ENCODE measurements at regions not wholly inside any gene's neighbourhood (a gene's known extent, or its start where the extent isn't known, plus 50 kb on each side); places are given as distances from the start of the nearest gene placed in this dataset.

DNA sequence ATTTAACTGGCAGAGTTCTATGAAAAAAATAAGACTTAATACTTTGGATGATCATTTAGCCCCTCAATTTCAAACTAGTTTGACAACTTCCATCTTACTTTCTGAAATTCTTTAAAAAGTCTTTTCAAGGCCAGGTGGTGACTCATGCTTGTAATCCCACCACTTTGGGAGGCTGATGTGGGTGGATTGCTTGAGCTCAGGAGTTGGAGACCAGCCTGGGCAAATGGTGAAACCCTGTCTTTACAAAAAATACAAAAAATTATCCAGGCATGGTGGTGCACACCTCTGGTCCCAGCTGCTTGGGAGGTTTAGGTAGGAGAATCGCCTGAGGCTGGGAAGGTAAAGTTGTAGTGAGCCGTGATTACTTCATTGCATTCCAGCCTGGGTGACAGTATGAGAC lies 154.4 kb downstream of the TANC2 start:
- in situ Hi-C loops (cut with MboI; ENCODE audit: low pct_unique_long_range_greater_than_20kb, low sequenced_read_pairs): no loop called here
- no peak for DNase-seq

DNA sequence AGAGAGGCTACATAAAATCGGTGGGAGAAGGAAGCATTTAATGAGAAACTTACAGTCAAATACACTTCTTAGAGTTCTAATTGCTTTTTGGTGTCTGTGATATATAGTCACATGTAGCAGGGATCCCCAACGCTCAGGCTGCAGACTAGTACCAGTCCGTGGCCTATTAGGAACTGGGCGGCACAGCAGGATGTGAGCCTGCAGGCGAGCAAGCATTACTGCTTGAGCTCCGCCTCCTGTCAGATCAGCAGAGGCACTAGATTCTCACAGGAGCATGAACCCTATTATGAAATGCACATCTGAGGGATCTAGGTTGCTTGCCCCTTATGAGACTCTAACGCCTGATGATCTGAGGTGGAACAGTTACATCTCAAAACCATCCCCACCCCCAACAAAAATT lies 158.5 kb downstream of the TANC2 start:
- in situ Hi-C loops (cut with MboI; ENCODE audit: low pct_unique_long_range_greater_than_20kb, low sequenced_read_pairs): no loop called here
- no peak for DNase-seq

DNA sequence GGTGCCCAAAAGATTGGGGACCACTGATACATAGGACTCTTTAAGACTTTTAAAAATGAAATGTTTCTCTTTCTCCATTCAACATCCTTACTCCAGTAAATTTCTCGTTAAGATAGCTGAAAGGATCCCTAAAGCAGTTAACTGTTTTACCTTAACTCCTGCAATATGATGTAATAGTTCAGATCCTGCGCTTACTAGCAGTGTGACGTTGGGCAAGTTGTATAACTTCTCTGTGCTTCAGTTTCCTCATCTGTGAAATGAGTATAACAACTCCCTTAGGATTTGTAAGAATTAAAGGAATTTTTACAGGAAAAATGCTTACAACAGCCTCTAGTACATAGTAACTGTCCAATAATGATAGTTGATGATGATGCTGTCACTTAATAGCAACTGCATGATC lies 158.9 kb downstream of the TANC2 start:
- in situ Hi-C loops (cut with MboI; ENCODE audit: low pct_unique_long_range_greater_than_20kb, low sequenced_read_pairs): no loop called here
- DNase-seq: no peak

DNA sequence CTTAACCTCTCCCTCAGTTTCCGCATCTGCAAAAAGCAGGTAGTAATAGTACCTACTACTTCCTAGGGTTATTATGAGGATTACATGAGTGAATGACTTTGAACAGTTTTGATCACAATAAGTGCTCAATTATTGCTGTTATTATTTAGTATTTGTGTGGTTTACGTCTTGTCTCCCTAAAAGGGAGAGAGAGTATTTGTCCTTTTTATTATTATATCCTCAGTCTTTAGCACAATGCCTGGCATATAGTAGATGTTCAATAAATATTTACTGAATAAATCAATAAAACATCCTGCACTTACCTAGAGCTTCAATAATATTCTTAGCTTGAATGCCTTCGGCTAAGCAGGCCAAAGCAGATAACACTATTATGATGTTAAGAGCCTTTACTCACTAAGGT lies 160.0 kb downstream of the TANC2 start:
- in situ Hi-C loops (cut with MboI; ENCODE audit: low pct_unique_long_range_greater_than_20kb, low sequenced_read_pairs): no loop called here
- DNase-seq: no peak

DNA sequence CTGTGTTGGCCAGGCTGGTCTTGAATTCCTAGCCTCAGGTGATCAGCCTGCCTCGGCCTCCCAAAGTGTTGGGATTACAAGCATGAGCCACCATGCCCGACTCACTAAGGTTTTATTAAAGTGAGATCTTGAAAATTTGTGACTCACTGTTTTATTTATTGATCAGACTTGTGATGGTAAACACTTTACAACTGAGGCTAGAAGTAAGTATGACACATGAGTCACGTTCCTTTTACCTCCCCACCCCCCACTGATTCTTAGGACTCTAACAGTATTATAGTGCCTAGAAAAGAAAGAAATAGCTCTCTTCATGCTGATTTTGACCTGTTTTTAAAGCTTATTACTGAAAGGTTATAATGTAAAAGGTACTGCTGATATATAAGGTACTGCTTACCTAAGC lies 160.6 kb downstream of the TANC2 start:
- in situ Hi-C loops (cut with MboI; ENCODE audit: low pct_unique_long_range_greater_than_20kb, low sequenced_read_pairs): no loop called here
- DNase-seq: no peak

DNA sequence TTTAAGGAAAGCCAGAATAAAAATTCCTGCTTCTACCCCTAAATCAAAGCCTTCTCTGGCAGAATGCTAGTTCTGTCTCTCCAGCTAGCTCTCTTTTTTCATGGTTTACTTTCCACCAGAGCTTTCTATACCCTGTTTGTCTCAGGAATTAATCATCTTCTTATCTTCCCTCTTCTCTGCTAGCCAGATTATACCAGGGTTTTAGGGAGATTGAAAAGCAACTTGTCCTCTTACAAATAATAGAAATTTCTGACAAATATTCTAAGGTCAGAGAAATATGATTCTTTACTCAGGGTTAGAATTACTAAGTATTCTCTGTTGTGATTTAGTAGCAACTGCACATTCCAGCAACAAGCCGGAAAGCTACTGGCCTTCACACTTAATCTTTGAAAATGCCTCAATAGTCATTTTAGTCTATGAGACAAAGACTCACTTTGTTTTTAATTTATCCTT lies 166.4 kb downstream of the TANC2 start:
- in situ Hi-C loops (cut with MboI; ENCODE audit: low pct_unique_long_range_greater_than_20kb, low sequenced_read_pairs): no loop called here

DNA sequence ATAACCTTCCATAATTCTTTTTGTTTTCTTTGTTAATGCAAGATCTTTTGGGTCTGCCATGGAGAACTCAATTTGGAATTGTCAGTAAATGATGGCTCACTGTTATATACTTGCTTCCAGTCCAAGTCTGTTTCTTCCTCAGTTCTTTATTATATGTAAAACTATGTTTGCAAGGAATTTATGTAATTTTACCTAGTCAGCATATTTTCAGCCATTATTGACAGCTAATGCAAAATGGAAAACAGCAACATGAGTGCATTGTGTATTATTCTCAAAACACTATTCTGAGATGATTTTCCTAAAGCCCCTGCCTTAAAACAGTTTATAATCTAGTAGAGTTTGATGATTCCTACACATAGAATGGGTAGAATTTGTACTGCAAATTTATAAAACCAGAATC lies 167.5 kb downstream of the TANC2 start:
- in situ Hi-C loops (cut with MboI; ENCODE audit: low pct_unique_long_range_greater_than_20kb, low sequenced_read_pairs): no loop called here
- no peak for DNase-seq

More for the DNA sequence above, 166.4 kb downstream of the TANC2 start:
- DNase-seq: no peak

DNA sequence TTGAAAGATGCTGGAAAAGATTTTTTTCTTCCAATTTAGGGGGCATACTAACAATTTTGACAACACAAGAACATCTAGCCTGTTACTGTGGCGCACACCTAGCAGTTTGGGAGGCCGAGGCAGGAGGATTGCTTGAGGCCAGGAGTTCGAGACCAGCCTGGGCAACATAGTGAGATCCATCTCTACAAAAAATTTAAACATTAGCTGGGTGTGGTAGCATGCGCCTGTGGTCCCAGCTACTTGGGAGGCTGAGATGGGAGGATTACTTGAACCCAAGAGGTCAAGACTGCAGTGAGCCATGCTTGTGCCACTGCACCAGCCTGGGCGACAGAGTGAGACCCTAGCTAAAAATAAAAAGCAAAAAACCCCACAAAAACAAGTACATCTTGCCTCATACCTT lies 168.8 kb downstream of the TANC2 start:
- no peak for DNase-seq
- in situ Hi-C loops (cut with MboI; ENCODE audit: low pct_unique_long_range_greater_than_20kb, low sequenced_read_pairs): no loop called here

DNA sequence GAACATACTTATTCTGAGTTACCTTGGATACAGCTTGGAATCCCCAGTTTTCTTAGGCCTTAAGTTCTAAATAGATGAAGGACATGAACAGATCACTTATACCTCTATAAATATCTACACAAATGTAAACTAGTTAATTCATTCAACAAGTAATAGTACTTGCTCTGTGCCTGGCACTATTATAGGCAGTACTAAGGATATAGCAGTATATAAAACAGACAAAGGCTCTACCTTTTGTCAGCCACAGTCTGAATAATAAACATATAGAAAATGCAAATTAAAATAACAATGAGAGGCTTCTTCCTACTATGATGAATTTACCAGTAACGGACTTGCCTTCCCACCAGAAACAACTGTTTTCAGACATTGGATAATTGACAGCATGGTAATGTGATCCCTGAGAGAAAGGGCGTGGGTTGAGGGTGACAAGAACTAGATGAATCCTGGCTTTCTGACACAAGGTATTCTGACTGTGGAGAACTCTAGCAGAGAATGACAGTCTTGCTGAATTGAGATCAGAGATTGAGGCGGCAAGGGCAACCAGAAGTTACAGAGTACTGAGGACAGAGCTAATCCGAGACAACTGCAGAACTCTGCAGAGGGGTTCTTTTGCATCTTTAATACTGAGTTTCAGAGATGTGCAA lies 170.5 kb downstream of the TANC2 start:
- no peak for DNase-seq
- in situ Hi-C loops (cut with MboI; ENCODE audit: low pct_unique_long_range_greater_than_20kb, low sequenced_read_pairs): no loop called here

DNA sequence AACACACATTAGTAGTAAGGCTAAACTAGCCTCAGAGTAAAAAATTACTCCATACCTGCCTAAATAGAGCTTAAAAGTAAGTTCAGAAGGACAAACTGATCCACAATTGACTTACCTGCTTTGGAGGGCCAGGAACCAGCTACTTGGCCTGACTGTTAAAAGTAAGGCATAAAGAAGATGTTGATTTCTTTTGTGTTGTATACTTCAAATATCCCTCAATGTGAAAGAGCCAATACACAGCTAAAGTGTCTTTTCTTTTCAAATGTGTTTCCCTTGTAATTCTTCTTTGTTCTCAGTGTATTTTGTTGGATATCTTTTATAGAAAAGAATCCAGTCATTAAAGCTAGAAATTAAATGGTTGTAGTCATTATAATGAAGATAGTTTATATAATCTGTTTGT lies 171.1 kb downstream of the TANC2 start:
- DNase-seq: no peak
- in situ Hi-C loops (cut with MboI; ENCODE audit: low pct_unique_long_range_greater_than_20kb, low sequenced_read_pairs): no loop called here

DNA sequence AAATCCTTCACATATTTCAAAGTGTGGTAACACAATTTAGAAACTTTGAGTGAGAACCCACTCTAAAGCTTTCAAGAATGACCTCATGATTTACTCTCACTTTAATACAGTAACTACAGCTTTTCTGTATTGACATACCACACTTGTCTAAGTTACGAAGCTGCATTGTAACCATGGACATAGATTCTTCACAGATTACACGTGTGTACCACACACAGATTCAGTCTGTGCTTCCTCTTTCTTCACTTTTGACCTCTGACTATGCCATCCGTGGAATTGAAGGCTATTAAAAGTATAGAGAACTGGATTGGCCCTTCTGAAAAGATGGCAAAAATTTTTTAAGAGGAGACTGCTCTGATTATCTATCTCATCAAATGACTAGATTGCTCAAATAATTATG lies 172.7 kb downstream of the TANC2 start:
- peak; percentile 36 for DNase-seq
- in situ Hi-C loops (cut with MboI; ENCODE audit: low pct_unique_long_range_greater_than_20kb, low sequenced_read_pairs): no loop called here

DNA sequence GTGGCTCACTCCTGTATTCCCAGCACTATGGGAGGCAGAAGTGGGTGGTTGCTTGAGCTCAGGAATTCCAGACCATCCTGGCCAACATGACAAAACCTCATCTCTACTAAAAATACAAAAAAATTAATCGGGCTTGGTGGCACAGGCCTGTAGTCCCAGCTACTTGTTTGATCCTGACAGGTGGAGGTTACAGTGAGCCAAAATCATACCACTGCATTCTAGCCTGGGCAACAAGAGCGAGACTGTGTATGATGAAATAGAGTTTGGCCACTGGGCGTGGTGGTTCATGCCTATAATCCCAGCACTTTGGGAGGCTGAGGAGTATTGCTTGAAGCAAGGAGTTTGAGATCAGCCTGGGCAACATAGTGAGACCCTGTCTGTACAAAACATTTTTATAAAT lies 173.3 kb downstream of the TANC2 start:
- in situ Hi-C loops (cut with MboI; ENCODE audit: low pct_unique_long_range_greater_than_20kb, low sequenced_read_pairs): no loop called here
- no peak for DNase-seq

DNA sequence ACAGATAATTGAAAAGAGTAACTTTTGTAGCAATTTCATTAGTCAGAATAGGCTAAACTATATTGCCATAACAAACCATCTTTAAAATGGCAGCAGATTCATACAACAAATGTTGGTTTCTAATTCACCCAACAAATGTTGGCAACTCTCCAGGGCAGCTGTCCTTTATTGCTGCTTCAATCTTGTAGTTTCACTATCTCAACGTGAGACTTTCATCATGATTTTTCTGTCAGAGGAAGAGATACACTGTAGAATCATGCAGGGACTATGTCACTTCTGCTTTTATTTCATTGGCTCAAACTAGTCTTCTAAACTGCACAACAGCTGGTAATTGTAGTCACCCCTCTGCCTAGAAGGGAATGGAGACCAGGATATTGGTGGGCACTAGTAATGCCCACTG lies 174.2 kb downstream of the TANC2 start:
- in situ Hi-C loops (cut with MboI; ENCODE audit: low pct_unique_long_range_greater_than_20kb, low sequenced_read_pairs): no loop called here
- peak; percentile 72 for DNase-seq

DNA sequence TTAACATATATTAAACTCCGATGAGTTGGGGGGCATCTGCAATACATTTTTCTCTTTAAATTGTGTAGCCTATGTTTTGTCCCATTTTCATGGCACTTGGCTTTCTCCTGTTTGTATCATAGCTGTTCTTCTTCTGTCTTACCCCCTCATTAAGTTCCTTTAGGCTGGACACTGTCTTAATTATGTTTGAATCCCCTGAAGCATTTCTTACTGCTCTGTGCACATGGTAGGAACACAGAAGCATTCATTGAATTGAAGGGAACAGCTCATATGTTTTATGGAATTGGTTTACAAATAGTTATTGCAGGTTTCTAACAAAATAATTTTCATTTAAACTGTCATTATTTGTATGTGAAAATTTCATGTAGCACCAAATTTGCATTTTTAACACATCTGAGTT lies 176.8 kb downstream of the TANC2 start:
- in situ Hi-C loops (cut with MboI; ENCODE audit: low pct_unique_long_range_greater_than_20kb, low sequenced_read_pairs): no loop called here
- DNase-seq: no peak

DNA sequence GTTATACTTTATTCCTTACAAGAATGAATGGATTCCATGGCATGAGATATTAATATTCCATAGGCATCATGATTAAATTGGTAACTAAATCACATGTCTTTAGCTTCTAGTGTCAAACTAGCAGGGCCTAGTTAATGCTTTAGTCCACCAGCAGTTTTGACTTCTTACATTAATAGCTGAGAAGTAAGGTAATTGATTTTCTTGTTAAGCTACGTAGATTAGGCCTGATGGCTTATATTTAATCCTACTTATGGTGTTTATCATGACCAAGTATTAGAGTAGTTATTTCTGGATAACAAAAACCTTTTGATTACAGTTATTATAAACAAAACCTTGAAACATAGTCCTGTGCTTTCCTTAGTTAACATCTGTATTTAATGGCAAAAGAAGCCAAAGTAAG lies 184.5 kb downstream of the TANC2 start:
- no peak for DNase-seq
- in situ Hi-C loops (cut with MboI; ENCODE audit: low pct_unique_long_range_greater_than_20kb, low sequenced_read_pairs): no loop called here

DNA sequence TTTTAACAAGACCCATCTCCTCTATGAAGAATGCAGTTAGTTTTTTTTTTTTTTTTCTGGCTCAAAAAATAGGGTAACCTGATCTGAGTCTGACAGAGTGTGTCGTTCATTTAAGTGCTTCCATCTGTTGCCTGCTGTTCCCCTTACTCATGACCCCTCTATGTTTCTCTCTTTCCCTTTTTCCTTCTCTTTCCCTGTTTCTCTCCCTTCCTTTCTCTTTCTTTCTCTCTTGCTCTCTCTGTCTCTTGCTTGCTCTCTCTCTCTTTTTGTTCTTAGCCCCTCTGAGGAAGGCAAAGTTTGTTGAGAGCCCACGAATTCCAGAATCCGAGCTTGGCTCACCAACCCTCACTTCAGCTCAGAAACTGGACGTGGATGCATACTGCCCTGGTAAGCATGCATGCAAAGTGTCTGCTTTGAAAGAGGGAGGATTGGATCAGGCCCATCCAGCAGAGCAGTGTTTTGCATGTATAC lies 185.0 kb downstream of the TANC2 start:
- in situ Hi-C loops (cut with MboI; ENCODE audit: low pct_unique_long_range_greater_than_20kb, low sequenced_read_pairs): no loop called here
- no peak for DNase-seq

DNA sequence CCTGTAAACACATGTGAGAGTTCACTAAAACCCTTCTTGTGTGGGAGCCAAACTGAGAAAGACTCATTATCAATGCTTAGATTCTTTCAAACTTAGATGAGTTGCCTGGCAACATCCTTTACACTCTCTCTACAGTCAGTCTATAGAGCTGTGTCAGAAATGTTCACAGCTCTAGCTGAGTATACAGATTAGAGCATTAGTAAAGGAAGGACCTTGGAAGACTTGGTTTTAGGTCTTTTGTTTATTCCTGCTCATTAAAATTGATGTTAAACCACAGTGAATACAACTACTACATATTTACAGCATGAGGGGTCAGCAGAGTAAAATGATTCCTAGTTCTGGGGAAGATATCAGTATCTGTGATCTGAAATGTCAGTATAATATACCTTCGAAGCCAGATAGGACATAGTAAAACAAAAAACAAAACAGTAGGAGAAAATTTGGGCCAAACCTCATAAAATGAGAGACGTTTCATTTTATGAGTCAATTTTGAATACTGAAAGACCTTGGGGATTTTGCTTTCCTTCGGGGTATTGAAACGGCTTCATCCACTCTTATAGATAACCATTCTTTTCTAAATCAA lies 186.0 kb downstream of the TANC2 start:
- in situ Hi-C loops (cut with MboI; ENCODE audit: low pct_unique_long_range_greater_than_20kb, low sequenced_read_pairs): no loop called here
- DNase-seq: no peak

DNA sequence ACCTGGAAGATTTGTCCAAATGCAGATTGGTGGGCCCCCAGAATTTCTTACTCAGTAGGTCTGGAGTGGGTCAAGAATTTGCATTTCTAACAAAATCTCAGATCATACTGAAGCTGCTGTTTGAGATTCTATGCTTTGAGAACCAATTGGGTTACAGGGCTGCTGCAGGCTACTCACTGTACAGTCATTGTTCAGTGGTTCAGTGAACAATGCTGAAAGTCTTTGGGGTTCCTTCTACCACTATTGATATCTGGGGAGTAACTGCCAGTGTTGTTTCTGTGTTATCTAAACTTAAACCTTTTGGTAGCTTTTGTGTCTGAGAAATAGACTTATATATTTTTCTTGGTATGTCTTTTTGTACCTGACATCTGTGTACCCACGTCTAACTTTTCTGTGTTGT lies 187.5 kb downstream of the TANC2 start:
- in situ Hi-C loops (cut with MboI; ENCODE audit: low pct_unique_long_range_greater_than_20kb, low sequenced_read_pairs): no loop called here
- DNase-seq: no peak

DNA sequence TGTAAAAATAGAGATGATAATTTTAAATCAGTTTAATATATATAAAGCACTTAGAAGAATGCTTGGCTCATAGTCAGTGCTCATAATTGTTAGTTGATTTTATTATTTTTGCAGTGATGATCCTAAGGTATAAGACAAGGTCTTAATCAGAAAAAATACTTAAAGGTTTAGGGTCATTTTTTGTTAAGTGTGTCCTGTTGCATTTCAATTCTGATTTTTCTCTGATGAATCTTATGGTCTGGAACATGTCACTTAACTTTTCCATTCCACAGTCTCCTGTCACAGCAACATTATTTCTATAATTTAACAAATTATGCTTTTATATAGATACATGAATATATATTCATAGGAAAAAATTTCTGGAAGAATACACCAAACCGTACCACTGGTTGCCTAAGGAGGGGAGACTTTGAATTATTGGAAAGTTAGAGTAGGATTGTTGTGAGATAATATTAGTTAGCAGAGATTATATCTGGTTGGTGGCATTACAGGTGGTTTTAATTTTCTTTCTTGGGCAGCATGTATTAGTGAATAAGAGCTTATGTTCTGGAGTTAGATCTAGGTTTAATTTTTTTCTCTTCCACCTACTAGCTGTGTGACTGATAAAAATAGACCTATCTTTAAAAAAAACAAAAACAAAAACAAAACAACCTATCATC lies 188.7 kb downstream of the TANC2 start:
- no peak for DNase-seq
- in situ Hi-C loops (cut with MboI; ENCODE audit: low pct_unique_long_range_greater_than_20kb, low sequenced_read_pairs): no loop called here

DNA sequence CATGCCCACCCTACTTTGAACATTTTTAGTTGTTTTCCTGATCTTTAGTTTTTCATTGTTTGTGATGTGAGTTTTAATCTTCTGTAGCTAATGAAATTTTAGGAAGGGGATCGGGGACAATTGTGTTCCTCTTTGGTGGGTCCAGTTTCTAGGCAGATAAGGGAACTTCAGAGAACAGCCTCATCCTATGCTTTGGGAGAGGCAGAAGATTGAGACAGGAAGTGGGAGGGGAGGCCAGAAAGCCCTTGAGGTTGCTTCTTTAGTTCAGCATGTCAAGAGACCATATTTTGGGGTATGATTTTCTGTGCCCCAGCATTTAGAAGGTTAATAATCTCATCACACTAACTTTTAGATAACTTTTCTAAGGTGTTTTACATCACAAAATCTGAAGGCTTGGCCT lies 191.0 kb downstream of the TANC2 start:
- DNase-seq: peak; percentile 56
- in situ Hi-C loops (cut with MboI; ENCODE audit: low pct_unique_long_range_greater_than_20kb, low sequenced_read_pairs): no loop called here
